ENCODE measurements at regions not wholly inside any gene's neighbourhood (a gene's known extent, or its start where the extent isn't known, plus 50 kb on each side); places are given as distances from the start of the nearest gene placed in this dataset.

DNA sequence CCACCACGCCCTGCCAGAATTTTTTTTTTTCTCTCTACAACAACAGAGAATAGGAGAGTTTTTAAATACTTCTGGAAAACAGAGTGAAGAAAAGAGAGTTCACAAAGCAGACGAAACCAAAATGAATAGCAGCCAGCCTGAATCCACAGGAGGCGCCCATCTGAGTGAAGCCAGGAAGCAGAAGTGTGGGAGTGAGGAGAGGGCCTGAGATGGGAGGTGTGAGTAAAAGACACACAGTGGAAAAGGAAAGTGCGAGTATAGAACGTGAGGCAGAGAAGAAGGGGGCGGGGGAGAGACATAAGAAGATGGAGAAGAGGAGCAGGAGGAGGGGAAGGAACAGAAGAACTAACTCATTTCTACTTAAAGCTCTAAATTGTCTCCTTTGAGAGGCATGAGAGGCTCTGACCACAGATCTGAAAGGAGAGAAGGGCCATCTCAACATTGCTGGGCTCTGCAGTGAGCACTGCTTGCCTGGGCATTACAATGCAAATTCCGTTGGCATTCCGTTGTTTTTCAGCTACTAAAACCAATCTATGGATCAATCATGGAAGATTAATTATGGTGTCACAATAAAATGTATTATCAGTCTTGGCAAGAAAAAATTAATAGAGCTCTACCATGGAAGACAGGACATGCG, 140.1 kb upstream of the CPSF6 start:
- H3K27me3 ChIP-seq: no peaks in the 10 kb centered on the region
- H3K4me1 ChIP-seq (ENCODE audit: insufficient read depth): peaks cover 25% of the 10 kb centered on the region
- peak overlapping the region in 1 of 2 donors; percentile 3 for H3K27ac ChIP-seq
- TF ChIP-seq EP300 (IDR thresholded peaks at IDR 0.05) (no peak), POLR2A (IDR thresholded peaks at IDR 0.05) (no peak)
- TF ChIP-seq, protein P1, sequence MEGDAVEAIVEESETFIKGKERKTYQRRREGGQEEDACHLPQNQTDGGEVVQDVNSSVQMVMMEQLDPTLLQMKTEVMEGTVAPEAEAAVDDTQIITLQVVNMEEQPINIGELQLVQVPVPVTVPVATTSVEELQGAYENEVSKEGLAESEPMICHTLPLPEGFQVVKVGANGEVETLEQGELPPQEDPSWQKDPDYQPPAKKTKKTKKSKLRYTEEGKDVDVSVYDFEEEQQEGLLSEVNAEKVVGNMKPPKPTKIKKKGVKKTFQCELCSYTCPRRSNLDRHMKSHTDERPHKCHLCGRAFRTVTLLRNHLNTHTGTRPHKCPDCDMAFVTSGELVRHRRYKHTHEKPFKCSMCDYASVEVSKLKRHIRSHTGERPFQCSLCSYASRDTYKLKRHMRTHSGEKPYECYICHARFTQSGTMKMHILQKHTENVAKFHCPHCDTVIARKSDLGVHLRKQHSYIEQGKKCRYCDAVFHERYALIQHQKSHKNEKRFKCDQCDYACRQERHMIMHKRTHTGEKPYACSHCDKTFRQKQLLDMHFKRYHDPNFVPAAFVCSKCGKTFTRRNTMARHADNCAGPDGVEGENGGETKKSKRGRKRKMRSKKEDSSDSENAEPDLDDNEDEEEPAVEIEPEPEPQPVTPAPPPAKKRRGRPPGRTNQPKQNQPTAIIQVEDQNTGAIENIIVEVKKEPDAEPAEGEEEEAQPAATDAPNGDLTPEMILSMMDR (IDR thresholded peaks at IDR 0.05): no peak
- H3K4me3 ChIP-seq: no peak overlapping the region
- H3K36me3 ChIP-seq: no peaks in the 10 kb centered on the region
- WGBS, 3 donors: 47 to 52% (median 48%) methylated on average over 9 of the region's 9 CpGs
- H3K9me3 ChIP-seq: no peaks in the 10 kb centered on the region
- DNase-seq: peak in 1 of 5 donors; percentile 28
- intact Hi-C loops (cut with DNase I): loop anchor here in 1 of 4 donors (10.0 kb wide), 1 partner anchor 155 kb away; no protein-coding TSS in a partner anchor

DNA sequence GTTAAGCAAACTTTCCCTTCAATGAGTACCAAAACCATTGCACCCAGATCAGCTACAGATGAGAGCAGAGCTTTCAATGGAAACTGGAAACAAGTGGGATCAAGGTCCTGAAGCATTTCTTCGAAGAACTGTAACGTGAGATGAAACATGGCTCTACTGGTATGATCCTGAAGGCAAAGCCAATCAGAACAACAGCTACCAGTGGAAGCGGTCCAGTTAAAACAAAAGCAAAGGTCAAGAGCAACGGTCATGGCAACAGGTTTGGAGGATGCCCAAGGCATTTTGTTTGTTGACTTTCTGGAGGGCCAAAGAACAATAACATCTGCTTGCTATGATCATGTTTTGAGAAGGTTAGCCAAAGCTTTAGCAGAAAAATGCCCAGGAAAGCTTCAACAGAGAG, 137.9 kb upstream of the CPSF6 start:
- Histone ChIP-seq H3K4me3 (no peak overlapping the region), H3K27ac (peak overlapping the region in 1 of 2 donors; percentile 67), H3K27me3 (no peaks in the 10 kb centered on the region), H3K9me3 (no peaks in the 10 kb centered on the region), H3K36me3 (no peaks in the 10 kb centered on the region), H3K4me1 (ENCODE audit: insufficient read depth) (peaks cover 23% of the 10 kb centered on the region)
- WGBS, 3 donors: 3 to 32% (median 9%) methylated on average over 4 of the region's 4 CpGs
- no peak for TF ChIP-seq EP300 (IDR thresholded peaks at IDR 0.05)
- TF ChIP-seq POLR2A (IDR thresholded peaks at IDR 0.05): no peak
- TF ChIP-seq, protein P1 (IDR thresholded peaks at IDR 0.05): no peak
- intact Hi-C loops (cut with DNase I): no loop called here
- DNase-seq: peak; percentile 75 to 81 (median 79)

DNA sequence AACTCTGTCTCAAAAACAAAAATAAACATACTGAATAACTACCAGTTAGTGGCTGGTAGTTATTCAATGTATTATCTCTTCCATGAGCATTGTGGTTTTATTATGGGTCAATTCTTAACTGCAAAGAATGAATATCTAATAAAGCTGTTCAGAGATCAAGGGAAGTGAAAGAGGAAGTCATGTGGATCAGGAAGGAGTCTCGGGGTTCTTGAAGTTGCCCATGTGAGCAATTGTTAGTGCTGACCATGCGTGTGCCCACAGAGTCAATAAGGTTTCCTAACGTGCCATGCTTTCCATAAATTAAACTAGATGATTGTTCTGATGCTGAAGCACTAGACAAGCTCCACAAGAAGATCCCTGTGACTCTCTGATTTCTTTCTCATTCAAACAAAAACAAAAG, 136.5 kb upstream of the CPSF6 start:
- Histone ChIP-seq H3K36me3 (no peaks in the 10 kb centered on the region), H3K9me3 (no peaks in the 10 kb centered on the region), H3K27me3 (no peaks in the 10 kb centered on the region), H3K27ac (peak overlapping the region in 1 of 2 donors; percentile 67), H3K4me3 (no peak overlapping the region), H3K4me1 (ENCODE audit: insufficient read depth) (peaks cover 27% of the 10 kb centered on the region)
- 54 to 73% (median 64%) methylated on average over 3 of the region's 3 CpGs for WGBS, 3 donors
- intact Hi-C loops (cut with DNase I): no loop called here
- DNase-seq: no peak
- TF ChIP-seq EP300 (IDR thresholded peaks at IDR 0.05): no peak
- no peak for TF ChIP-seq POLR2A (IDR thresholded peaks at IDR 0.05)
- TF ChIP-seq, protein P1 (IDR thresholded peaks at IDR 0.05): no peak

DNA sequence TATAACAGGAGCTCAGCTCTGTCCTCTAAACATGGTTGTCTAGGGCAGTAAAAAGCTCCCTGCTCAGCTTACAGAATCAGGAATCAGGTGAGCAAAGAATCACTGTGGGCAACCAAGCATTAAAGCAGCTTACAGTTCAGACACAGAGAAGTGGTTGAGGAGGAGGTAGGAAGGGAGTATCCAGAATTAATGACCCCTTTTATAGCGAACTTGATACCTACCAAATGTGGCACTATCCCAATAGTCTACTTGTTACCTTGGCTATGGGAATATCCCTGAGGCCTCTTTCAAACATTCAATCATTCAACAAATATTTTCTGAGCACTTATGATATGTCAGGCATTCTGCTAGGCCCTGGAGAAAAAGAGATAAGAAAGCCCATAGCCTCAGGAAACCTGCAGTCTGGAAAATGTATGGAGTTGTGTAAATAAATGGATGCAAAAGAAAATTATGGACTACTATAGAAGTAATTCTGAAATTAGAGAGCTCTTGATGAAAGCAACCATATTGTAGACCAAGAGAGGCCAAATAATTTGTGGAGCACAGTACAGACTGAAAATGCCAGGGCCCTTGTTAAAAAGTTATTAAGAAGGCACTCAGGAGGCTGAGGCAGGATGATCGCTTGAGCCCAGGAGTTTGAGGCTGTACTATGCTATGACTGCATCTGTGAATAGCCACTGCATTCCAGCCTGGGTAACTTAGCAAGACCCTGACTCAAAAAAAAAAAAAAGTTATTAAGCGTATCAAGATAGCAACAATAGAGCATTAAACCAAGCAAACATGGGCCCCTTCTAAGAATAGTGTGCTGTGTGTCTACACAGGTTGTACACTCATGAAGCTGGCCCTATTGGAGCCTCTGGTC, 134.0 kb upstream of the CPSF6 start:
- no peaks in the 10 kb centered on the region for H3K9me3 ChIP-seq
- H3K4me1 ChIP-seq (ENCODE audit: insufficient read depth): peaks cover 27% of the 10 kb centered on the region
- WGBS, 3 donors: 91 to 94% (median 92%) methylated on average over 3 of the region's 3 CpGs
- peak overlapping the region in 1 of 2 donors; percentile 52 for H3K27ac ChIP-seq
- H3K36me3 ChIP-seq: no peaks in the 10 kb centered on the region
- no peak overlapping the region for H3K4me3 ChIP-seq
- TF ChIP-seq, protein P1 (IDR thresholded peaks at IDR 0.05): no peak
- TF ChIP-seq EP300 (IDR thresholded peaks at IDR 0.05): no peak
- TF ChIP-seq POLR2A (IDR thresholded peaks at IDR 0.05): no peak
- no peaks in the 10 kb centered on the region for H3K27me3 ChIP-seq
- intact Hi-C loops (cut with DNase I): no loop called here
- DNase-seq: no peak

Data from ovary (tissue), 7 donors.